GM11168 (cell line): ENCODE measurements at regions not wholly inside any gene's neighbourhood (a gene's known extent, or its start where the extent isn't known, plus 50 kb on each side); places are given as distances from the start of the nearest gene placed in this dataset.

Experiments
- in situ Hi-C: fragments of 300-500 bp; cut with MboI; formaldehyde crosslinking; loops from one replicate; pipeline ENCODE4 v1.12.0; 2022; ENCODE audit warnings: low sequenced_read_pairs; ENCODE audit not compliant: unreplicated experiment

DNA sequence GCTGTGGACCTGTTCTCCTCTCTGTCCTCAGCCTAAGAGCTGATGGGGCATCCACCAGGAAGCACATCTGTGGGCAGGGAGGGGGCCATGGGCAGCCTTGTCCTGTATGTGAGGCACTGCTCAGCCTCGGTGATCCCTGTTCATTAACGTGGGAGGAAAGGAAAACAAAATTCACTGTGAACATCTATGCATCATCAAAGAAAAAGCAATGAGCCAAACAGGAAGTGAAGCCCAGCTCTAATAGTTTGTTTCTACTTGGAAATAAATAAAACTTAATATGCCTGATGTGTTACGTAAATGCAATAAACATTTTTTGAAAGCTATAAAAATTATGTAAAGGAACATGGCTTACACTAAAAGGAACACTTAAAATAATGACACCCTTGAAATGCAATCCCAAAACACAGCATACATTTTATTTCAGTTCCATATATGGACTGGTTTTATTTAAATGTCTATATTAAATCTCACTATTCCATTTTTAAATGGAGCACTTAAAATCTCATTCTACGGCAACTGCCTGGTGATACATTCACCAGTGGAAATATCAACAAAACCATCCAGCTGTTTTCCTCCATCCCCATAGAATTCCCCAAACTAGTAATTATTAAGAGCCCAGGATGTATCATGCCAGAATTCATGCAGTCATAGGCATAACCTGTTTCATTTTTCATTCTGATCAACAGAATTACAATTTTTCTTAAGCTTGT is 78.3 kb downstream of the ZNF280B start:
- in situ Hi-C loops = no loop called here

GRCh38 chr22:22431271-22432220 is 77.0 kb downstream of the ZNF280B start:
- in situ Hi-C loops = no loop called here

GRCh38 chr22:22432479-22432878 is 76.1 kb downstream of the ZNF280B start:
- in situ Hi-C loops = no loop called here

GRCh38 chr22:22432937-22433336 is 75.6 kb downstream of the ZNF280B start:
- in situ Hi-C loops = no loop called here

DNA sequence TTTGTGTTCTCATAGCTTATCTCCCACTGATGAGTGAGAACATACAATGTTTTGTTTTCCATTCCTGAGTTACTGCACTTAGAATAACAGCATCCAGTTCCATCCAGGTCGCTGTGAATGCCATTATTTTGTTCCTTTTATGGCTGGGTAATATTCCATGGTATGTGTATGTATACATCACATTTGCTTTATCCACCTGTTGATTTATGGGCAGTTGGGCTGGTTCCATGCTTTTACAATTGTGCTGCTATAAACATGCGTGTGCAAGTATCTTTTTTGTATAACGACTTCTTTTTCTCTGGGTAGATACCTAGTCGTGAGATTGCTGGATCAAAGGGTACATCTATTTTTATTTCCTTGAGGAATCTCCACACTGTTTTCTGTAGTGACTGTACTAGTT is 74.8 kb downstream of the ZNF280B start:
- in situ Hi-C loops = no loop called here
